GM21447 (cell line): ENCODE measurements at regions not wholly inside any gene's neighbourhood (a gene's known extent, or its start where the extent isn't known, plus 50 kb on each side); places are given as distances from the start of the nearest gene placed in this dataset.

ENCODE experiments used
- ATAC-seq: cut with Tn5 transposase; IDR thresholded peaks from one replicate; pipeline ENCODE4 v1.9.1; 2021; ENCODE audit not compliant: unreplicated experiment

DNA sequence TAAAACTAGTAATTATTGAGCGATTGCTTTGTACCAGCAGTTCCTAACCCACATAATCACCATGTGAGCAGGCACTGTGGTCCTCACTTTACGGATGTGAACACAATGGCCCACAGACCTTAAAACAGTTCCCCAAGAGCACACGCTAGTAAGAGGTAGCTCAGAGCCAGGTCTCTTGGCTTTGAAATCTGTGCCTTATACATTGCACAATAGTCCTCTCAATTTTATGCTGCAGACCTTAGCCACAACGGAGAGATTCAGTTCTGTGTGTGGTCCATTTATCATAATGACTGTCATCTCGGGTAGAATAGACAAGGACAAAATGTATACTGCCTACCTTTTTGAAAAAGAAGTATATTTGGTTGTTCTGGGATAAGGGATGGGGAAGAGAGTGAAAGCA is 289.0 kb upstream of the ANKRD55 start:
- no peak for ATAC-seq

DNA sequence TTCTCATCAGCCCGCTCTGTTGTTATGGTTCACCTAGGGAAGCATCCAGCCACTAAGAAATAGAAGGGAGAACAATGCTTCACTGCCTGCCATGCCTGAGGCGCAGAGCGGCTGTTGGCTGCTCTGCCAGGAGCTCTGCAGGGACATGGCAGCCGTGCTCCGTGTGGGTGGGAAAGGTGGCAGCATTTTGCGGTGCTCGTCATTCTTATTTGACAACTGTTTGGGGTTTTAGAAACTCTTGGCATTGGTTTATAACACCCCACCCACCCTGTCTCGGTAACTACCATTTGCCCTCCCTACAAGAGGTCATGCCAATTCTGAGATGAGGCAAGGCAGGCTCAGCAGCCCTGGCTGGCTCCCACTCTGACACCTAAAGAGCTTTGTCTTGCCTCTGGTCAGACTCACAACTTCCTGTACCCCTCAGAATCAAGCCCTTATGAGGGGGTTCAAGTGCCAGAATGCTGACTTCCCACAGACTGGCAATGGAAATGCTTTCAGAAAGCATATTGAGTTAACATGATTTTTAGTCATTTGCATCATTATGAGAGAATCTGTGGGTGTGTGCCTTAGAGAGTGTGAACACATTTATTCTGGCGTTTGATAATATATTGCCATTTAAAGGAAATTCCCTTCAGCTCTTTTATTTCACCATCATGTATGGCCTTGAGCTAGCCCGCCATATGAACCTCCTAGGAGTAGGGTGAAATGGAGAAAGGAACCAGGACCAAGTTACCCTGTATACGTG is 288.0 kb upstream of the ANKRD55 start:
- ATAC-seq: no peak

DNA sequence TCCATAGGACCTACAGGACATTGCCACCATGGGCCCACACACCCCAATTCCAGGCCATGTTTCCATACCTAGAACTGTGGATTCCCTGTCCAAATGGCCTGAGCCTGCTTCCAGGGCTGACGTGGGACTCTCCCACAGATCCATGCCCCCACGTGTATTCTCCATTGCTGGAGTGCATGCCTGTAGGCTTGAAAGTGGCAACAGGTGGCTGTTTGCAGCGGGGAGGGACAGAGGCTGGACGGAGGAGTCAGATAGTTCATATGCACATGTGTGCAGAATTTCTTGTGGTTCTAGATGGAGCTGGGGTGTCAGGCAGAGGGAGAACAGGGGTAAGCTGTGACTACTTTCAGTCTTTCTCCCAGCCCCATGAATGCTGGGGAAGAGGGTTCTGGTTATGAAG is 285.7 kb upstream of the ANKRD55 start:
- no peak for ATAC-seq

GRCh38 chr5:56517011-56517416 is 283.9 kb upstream of the ANKRD55 start:
- ATAC-seq: no peak

DNA sequence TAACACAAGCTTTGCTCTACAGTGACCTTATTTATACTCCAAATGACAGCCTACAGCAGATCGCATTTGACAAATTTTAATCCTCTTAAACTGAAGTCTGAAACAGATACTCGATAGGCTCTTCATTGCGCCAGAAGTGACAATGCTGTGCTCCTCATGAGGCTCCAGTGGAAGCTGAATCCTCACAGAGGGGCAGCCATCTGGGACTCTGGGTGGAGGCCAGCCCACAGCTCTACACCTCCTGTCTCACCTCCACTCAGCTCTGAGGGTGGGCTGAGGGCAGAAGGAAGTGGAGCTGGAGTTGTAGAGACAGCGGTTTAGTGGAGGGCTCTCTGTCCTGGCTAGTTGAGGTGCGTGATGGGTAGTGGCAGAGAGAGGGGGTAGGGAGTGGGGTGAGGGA is 283.3 kb upstream of the ANKRD55 start:
- no peak for ATAC-seq

DNA sequence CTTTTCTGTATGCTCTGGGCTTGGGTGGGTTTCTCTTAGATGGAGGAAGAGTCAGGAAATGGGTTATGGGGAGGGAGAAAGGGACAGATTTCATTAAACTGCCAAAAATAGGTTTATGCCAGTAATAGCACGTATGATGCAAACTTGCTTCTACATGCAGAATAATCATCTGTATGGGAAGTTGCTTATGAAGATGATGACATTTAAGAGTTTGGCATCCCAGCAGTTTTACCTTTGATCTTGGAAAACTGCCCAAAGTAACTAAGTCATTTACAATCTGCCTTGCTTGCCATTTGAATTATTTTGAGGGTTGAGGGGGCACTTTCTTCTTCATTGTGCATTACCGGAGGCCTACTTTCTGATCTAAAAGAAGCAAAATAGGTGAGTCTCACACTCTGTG is 282.9 kb upstream of the ANKRD55 start:
- ATAC-seq: no peak

GRCh38 chr5:56515011-56515410 is 281.9 kb upstream of the ANKRD55 start:
- no peak for ATAC-seq

GRCh38 chr5:56514245-56514644 is 281.1 kb upstream of the ANKRD55 start:
- no peak for ATAC-seq

GRCh38 chr5:56513141-56513540 is 280.0 kb upstream of the ANKRD55 start:
- no peak for ATAC-seq

DNA sequence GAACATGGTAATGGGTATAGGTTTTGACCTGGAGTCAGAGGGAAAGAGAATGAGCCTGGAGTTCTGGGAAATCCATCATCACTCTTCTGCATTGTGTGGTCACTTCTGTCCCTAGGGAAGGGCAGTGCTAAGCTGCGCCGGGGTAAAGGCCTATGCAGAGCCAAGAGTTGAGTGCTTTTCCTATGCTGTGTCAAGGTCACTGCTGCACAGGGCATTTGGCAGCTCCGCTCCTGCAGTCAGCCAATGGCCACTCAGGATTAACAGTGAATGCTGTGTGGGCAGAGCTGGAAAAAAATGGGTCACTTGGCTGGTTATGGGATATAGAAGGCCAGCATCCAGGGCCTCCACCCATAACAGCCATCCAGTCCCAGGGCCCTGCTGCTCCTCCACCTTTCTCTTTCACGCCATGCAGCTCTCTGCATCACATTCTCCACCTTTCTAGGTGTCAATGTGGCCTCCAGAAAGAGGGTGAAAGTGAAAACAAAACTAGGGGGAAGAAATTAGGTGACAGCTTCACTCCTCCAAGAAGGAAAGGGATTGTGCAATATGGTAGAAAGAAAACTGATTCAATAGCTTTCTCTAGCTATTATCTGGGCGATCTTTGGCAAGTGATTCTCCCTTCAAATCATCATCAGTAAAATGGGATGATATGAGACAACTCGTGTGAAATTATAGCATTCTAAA is 279.3 kb upstream of the ANKRD55 start:
- no peak for ATAC-seq

DNA sequence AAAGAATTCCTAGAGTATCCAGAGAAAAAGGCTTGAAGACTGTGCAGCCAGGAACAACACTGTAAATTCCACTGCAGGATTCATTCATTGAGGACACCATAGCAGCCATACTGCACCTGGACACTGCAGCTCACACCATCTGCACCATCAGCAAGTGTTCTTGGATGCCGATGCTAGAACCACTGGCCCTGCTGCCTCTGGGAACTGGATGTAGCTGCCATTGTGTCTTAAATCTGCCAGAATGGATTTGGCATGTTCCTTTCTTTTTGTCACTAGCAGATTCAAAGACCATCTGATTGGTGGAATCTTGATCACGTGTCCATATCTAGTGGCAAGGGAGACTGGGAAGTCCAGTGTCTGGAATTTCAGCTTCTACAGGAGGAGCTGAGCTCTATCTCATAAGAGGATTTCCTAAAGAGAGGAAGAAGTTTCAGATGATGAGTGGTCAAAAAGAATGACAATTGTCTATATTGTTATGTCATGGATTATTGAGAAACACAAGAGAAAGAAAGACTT is 278.3 kb upstream of the ANKRD55 start:
- ATAC-seq: no peak

GRCh38 chr5:56508249-56508648 is 275.1 kb upstream of the ANKRD55 start:
- ATAC-seq: no peak

DNA sequence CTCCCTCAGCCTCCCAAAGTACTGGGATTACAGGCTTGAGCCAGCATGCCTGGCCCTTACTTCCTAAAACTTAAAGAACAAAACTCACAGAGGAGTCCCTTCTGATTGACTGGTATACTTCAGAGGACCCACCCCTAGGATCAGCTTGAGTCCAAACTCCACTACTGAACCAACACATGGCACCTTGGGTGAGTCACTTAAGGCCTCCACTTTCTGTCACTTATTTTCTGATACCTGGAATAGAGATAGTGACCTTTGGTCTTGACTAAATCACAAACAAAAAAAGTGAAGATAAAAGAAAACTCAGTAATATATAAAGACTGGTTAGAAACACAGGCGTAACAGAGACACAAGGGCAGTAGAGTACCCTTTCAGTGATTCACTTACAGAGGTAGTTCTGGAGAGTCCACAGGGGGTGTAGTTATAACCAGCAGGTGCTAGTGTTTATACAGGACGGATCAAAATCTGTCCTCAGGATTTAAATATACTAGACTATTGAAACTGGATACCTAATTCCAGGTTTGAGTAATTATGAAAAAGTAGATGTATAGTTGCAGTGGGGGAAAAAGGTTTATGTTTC is 274.3 kb upstream of the ANKRD55 start:
- no peak for ATAC-seq

GRCh38 chr5:56506211-56506965 is 273.3 kb upstream of the ANKRD55 start:
- ATAC-seq: no peak

GRCh38 chr5:56503929-56504328 is 270.8 kb upstream of the ANKRD55 start:
- no peak for ATAC-seq

GRCh38 chr5:56501781-56502557 is 268.8 kb upstream of the ANKRD55 start:
- no peak for ATAC-seq

GRCh38 chr5:56499901-56500300 is 266.8 kb upstream of the ANKRD55 start:
- no peak for ATAC-seq

DNA sequence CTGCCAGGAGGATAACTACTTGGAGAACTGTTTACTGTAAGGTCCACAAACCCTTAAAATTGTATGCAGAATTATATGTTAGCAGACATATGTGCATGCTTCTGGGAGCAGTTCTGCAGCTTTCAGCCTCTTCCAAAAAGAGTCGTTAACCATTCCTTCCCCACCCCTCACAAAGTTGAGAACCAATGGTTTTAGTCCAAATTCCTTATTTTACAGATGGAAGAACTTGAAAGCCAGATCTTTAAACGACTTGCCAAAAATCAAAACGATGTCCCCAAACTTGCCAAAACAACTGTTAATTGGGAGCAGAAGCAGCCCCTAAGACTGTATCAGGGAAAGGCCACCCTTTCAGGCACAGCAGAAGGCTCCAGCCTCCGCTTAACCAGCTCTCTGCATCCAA is 266.4 kb upstream of the ANKRD55 start:
- ATAC-seq: no peak

DNA sequence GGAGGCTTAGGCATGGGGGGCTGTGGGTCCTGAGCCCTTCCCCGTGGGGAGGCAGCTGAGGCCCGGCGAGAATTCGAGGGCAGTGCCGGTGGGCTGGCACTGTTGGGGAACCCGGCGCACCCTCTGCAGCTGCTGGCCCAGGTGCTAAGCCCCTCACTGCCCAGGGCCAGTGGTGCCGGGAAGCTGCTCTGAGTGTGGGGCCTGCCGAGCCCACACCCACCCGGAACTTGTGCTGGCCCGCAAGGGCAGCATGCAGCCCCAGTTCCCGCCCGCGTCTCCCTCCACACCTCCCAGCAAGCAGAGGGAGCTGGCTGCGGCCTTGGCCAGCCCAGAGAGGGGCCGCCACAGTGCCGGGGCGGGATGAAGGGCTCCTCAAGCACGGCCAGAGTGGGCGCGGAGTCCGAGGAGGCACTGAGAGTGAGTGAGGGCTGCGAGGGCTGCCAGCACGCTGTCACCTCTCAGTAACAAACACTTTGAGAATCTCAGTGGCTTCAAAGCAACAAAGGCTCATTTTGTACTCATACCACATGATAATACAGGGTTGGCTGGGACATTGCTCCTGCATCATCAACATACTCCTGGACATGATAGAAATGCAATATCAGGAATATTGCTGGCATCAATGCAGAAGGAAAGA is 265.7 kb upstream of the ANKRD55 start:
- no peak for ATAC-seq

DNA sequence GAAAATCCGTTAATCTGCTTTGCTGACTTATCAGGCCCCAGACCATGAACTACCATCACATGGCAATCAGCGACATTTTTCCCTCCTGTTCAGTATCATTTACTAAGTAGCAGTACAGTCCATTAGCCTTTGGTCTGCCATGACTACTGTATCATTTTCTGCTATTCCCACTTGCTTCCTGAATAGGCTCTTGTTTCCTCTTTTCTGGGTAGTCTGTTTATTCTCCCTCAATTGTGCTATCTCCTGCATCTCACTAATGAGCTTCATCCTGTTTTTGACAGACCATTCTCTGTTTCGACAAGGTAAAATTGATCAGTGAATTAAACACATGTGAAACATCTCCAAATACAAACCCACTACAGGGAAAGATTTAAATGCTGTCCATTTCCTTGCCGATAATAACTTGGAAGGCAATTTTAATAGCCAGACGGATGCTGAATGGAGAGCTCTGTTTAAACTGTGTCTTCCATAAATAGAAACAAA is 263.5 kb upstream of the ANKRD55 start:
- no peak for ATAC-seq
